H1 (cell line): ENCODE measurements at regions not wholly inside any gene's neighbourhood (a gene's known extent, or its start where the extent isn't known, plus 50 kb on each side); places are given as distances from the start of the nearest gene placed in this dataset.

Experiments
- CTCF ChIA-PET: fragments of 300-600 bp; sonication (Branson Sonifier 250); formaldehyde crosslinking; loops from one replicate; lab custom pipeline; 2021; ENCODE audit not compliant: partially characterized antibody; lab: Charles Lee
- POLR2A ChIA-PET: fragments of 300-600 bp; sonication (Branson Sonifier 250); formaldehyde crosslinking; loops from one replicate; lab custom pipeline; 2021; ENCODE audit warnings: inconsistent platforms; ENCODE audit not compliant: partially characterized antibody; lab: Charles Lee
- DNase-seq, 2 experiments: peaks; one replicate each; pipeline versions ENCODE4 v3.0.0 to v3.0.0-alpha.2; 2010 to 2022; ENCODE audit warnings: low spot score in 2 of 2, low read depth in 1 of 2, mixed read lengths in 1 of 2
- FAIRE-seq: peaks from 2 replicates; lab custom pipeline; 2011; peaks lifted over from hg19 to GRCh38; lab: Jason Lieb, UNC
- H2AFZ ChIP-seq: 2 replicates; pipeline ENCODE4 v1.8.1; 2012; ENCODE audit warnings: low read length, inconsistent platforms
- H2AK5ac ChIP-seq: 2 replicates; pipeline ENCODE4 v1.6.1; 2013; ENCODE audit warnings: low read depth, low read length
- H2BK120ac ChIP-seq: replicated peaks from 2 replicates; pipeline ENCODE3; 2013; ENCODE audit warnings: low read depth, low read length, inconsistent platforms
- H2BK12ac ChIP-seq: 2 replicates; pipeline ENCODE4 v1.6.1; 2013; ENCODE audit warnings: low read depth, low read length
- H2BK15ac ChIP-seq: 2 replicates; pipeline ENCODE4 v1.6.1; 2013; ENCODE audit warnings: low read length
- H2BK20ac ChIP-seq: 2 replicates; pipeline ENCODE4 v1.6.1; 2013; ENCODE audit warnings: low read length
- H2BK5ac ChIP-seq: 2 replicates; pipeline ENCODE4 v1.6.1; 2013; ENCODE audit warnings: low read depth, low read length
- H3K14ac ChIP-seq: 2 replicates; pipeline ENCODE4 v1.6.1; 2013; ENCODE audit warnings: inconsistent platforms; ENCODE audit not compliant: insufficient read length
- H3K18ac ChIP-seq: 2 replicates; pipeline ENCODE4 v1.6.1; 2013; ENCODE audit warnings: low read length; ENCODE audit errors: extremely low read depth
- H3K23ac ChIP-seq: 2 replicates; pipeline ENCODE4 v1.6.1; 2013; ENCODE audit warnings: inconsistent platforms; ENCODE audit not compliant: insufficient read length
- H3K23me2 ChIP-seq: 2 replicates; pipeline ENCODE4 v1.6.1; 2013; ENCODE audit warnings: low read depth, low read length
- H3K27ac ChIP-seq: 2 replicates; pipeline ENCODE4 v1.6.1; 2011; ENCODE audit warnings: low read depth, low read length, inconsistent platforms
- H3K27me3 ChIP-seq, 4 experiments: replicated peaks in 1 of 4; 1 replicate in 1 of 4; 2 replicates in 3 of 4; pipeline versions ENCODE4 v1.6.1 to v1.8.1; 2011 to 2013; ENCODE audit warnings: low read length in 3 of 4, mild to moderate bottlenecking in 3 of 4, inconsistent platforms in 2 of 4, mixed read lengths in 2 of 4, moderate library complexity in 1 of 4; ENCODE audit not compliant: control insufficient read depth in 3 of 4, insufficient read depth in 3 of 4; ENCODE audit errors: extremely low read depth in 1 of 4
- H3K36me3 ChIP-seq, 4 experiments: 2 replicates each; pipeline versions ENCODE4 v1.6.1 to v1.8.1; 2011 to 2013; ENCODE audit warnings: mild to moderate bottlenecking in 4 of 4, low read length in 3 of 4, moderate library complexity in 2 of 4, control low read depth in 1 of 4, inconsistent platforms in 1 of 4; ENCODE audit not compliant: insufficient read depth in 4 of 4, control insufficient read depth in 2 of 4
- H3K4ac ChIP-seq: replicated peaks from 2 replicates; pipeline ENCODE3; 2013; ENCODE audit warnings: low read length, low read depth, mixed read lengths, inconsistent platforms; ENCODE audit not compliant: insufficient read length
- H3K4me1 ChIP-seq, 4 experiments: replicated peaks in 1 of 4; 1 replicate in 1 of 4; 2 replicates in 3 of 4; pipeline versions ENCODE4 v1.6.1 to v1.8.1; 2011 to 2013; ENCODE audit warnings: low read length in 3 of 4, inconsistent platforms in 2 of 4, mixed read lengths in 1 of 4; ENCODE audit not compliant: insufficient read depth in 4 of 4, control insufficient read depth in 3 of 4
- H3K4me2 ChIP-seq, 2 experiments: 2 replicates each; pipeline versions ENCODE4 v1.6.1 to v1.8.1; 2011 to 2013; ENCODE audit warnings: low read depth in 2 of 2, low read length in 2 of 2, control low read depth in 1 of 2, inconsistent platforms in 1 of 2, mild to moderate bottlenecking in 1 of 2; ENCODE audit not compliant: insufficient read depth in 1 of 2
- H3K4me3 ChIP-seq, 4 experiments: fragments of 200-600, 300-600 bp in 1 of 4; sonication (generic), shearing (Covaris generic), sonication (Bioruptor Twin) in 1 of 4; 2 replicates each; pipeline versions ENCODE4 v1.5.1 to v1.8.1; 2011 to 2016; ENCODE audit warnings: low read length in 4 of 4, low read depth in 3 of 4, control low read depth in 2 of 4, inconsistent platforms in 2 of 4, mild to moderate bottlenecking in 2 of 4, mixed read lengths in 1 of 4, moderate library complexity in 1 of 4; ENCODE audit not compliant: insufficient read depth in 2 of 4; ENCODE audit errors: extremely low read depth in 1 of 4
- H3K56ac ChIP-seq: replicated peaks from 2 replicates; pipeline ENCODE3; 2013; ENCODE audit warnings: low read depth, mild to moderate bottlenecking, mixed read lengths, low read length, inconsistent platforms; ENCODE audit not compliant: insufficient read length
- H3K79me1 ChIP-seq: 2 replicates; pipeline ENCODE4 v1.6.1; 2013; ENCODE audit warnings: low read depth, low read length, control low read depth
- H3K79me2 ChIP-seq, 2 experiments: 2 replicates each; pipeline versions ENCODE4 v1.6.1 to v1.8.1; 2012 to 2013; ENCODE audit warnings: low read length in 2 of 2, mild to moderate bottlenecking in 2 of 2, inconsistent platforms in 1 of 2; ENCODE audit not compliant: insufficient read depth in 2 of 2, control insufficient read depth in 1 of 2
- H3K9ac ChIP-seq, 4 experiments: replicated peaks in 1 of 4; 1 replicate in 1 of 4; 2 replicates in 3 of 4; pipeline versions ENCODE4 v1.6.1 to v1.8.1; 2011 to 2013; ENCODE audit warnings: low read depth in 3 of 4, low read length in 3 of 4, control low read depth in 2 of 4, mild to moderate bottlenecking in 2 of 4, moderate library complexity in 2 of 4, inconsistent platforms in 1 of 4; ENCODE audit errors: extremely low read depth in 1 of 4
- H3K9me3 ChIP-seq, 2 experiments: 2 replicates each; pipeline versions ENCODE4 v1.6.1 to v1.8.1; 2012 to 2013; ENCODE audit warnings: mild to moderate bottlenecking in 2 of 2, moderate library complexity in 2 of 2, control low read depth in 1 of 2, inconsistent platforms in 1 of 2, low read depth in 1 of 2, low read length in 1 of 2, mixed read lengths in 1 of 2; ENCODE audit not compliant: insufficient read depth in 2 of 2
- H4K20me1 ChIP-seq, 2 experiments: replicated peaks in 1 of 2; 2 replicates each; pipeline versions ENCODE3 to v1.8.1; 2011 to 2013; ENCODE audit warnings: inconsistent platforms in 2 of 2, low read length in 2 of 2, mild to moderate bottlenecking in 1 of 2; ENCODE audit not compliant: insufficient read depth in 2 of 2, control insufficient read depth in 1 of 2
- H4K5ac ChIP-seq: 2 replicates; pipeline ENCODE4 v1.6.1; 2013; ENCODE audit warnings: low read length, low read depth, mixed read lengths, inconsistent platforms; ENCODE audit not compliant: insufficient read length
- H4K8ac ChIP-seq: 2 replicates; pipeline ENCODE4 v1.8.0; 2013; ENCODE audit warnings: mild to moderate bottlenecking, moderate library complexity, low read length, inconsistent platforms; ENCODE audit not compliant: insufficient read depth; ENCODE audit errors: extremely low read depth
- H4K91ac ChIP-seq: replicated peaks from 2 replicates; pipeline ENCODE3; 2013; ENCODE audit warnings: low read length, mixed read lengths, inconsistent platforms; ENCODE audit not compliant: insufficient read length
- ASH2L ChIP-seq: fragments of 200-600, 300-600 bp; sonication (generic); IDR thresholded peaks from one replicate; pipeline ENCODE4 v1.7.1; 2017; ENCODE audit warnings: low read length
- BCL11A ChIP-seq, 2 experiments: IDR thresholded peaks; one replicate each; pipeline ENCODE4 v1.6.1; 2011; ENCODE audit warnings: low read depth in 2 of 2, low read length in 2 of 2, mild to moderate bottlenecking in 2 of 2
- HDAC6 ChIP-seq: IDR thresholded peaks from one replicate; pipeline ENCODE4 v1.7.1; 2012; ENCODE audit warnings: low read depth, mild to moderate bottlenecking, inconsistent platforms, low read length, moderate library complexity
- JUN ChIP-seq: IDR thresholded peaks from 2 replicates; pipeline ENCODE4 v1.6.1; 2011; ENCODE audit warnings: low read depth, mild to moderate bottlenecking, improper control_type of control experiment, low read length
- PHF8 ChIP-seq: fragments of 200-600 bp; sonication (generic); conservative IDR thresholded peaks from 2 replicates; pipeline ENCODE4 v1.7.1; 2012; ENCODE audit warnings: low read depth, mild to moderate bottlenecking, inconsistent platforms, low read length, moderate library complexity
- RFX5 ChIP-seq: IDR thresholded peaks from 2 replicates; pipeline ENCODE4 v1.6.1; 2011; ENCODE audit warnings: low read depth, low read length, improper control_type of control experiment, borderline replicate concordance
- RNF2 ChIP-seq: fragments of 200-900, 300-1000 bp; sonication (generic); IDR thresholded peaks from 2 replicates; pipeline ENCODE4 v1.7.1; 2016; ENCODE audit warnings: borderline replicate concordance, low read depth, mild to moderate bottlenecking, antibody characterized with exemption, low read length; ENCODE audit not compliant: poor library complexity, severe bottlenecking; ENCODE audit errors: missing control alignments
- RXRA ChIP-seq: IDR thresholded peaks from 2 replicates; pipeline ENCODE4 v1.6.1; 2011; ENCODE audit warnings: low read depth, mild to moderate bottlenecking, low read length, moderate library complexity; ENCODE audit not compliant: insufficient read depth
- SP1 ChIP-seq: IDR thresholded peaks from 2 replicates; pipeline ENCODE4 v1.6.1; 2011; ENCODE audit warnings: low read depth, low read length
- TBP ChIP-seq: IDR thresholded peaks from 2 replicates; pipeline ENCODE4 v1.6.1; 2011; ENCODE audit warnings: low read depth, low read length, improper control_type of control experiment
- USF2 ChIP-seq: IDR thresholded peaks from 2 replicates; pipeline ENCODE4 v1.6.1; 2011; ENCODE audit warnings: low read length, improper control_type of control experiment
- WGBS, 2 experiments: shearing (Covaris generic) in 1 of 2; methylation state at CpG; one replicate each; pipeline versions ENCODE4 v1.1.6 to v1.1.7; 2013 to 2015; ENCODE audit warnings: low lambda C conversion rate in 2 of 2, mixed read lengths in 2 of 2, inconsistent platforms in 1 of 2, low coverage in 1 of 2, missing lambda C conversion rate in 1 of 2; ENCODE audit not compliant: insufficient replicate concordance in 2 of 2, insufficient coverage in 1 of 2, insufficient read length in 1 of 2; ENCODE audit errors: extremely low coverage in 1 of 2, missing lambda C conversion rate in 1 of 2; 5-methylcytosine and 5-hydroxymethylcytosine counted together
- TF ChIP-seq, protein P1 (sequence below): IDR thresholded peaks from 2 replicates; pipeline ENCODE4 v1.6.1; 2011; ENCODE audit warnings: low read depth, mild to moderate bottlenecking, low read length; ENCODE audit not compliant: insufficient read depth

DNA sequence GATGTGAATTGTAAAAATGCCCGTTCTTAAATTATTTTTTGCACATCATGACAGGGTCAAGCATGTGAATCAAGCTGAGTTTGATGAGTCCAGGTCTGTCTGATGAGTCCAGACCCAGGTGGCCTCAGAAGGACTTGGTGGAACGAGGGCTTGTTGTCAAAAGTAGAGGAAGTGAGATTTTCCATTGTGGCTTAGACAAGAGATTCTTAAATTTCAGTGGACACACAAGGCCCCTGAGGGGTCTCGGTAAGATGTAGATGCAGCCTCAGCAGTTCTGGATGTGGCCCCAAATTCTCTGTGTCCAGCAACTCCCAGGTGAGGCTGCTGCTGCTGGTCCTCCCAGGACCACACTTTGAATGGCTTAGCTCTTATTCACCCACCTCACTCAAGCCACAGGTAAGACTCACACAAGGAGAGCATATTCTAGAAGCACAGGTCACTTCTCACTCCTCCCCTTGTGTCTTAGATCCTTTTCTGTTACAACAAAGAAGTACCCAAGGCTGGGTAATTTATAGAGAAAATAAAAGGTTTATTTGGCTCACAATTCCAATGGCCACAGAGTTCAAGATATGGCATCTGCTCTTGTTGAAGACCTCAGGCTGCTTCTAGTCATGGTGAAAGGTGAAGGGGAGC is 98.8 kb downstream of the GGTLC2 start:
- Histone ChIP-seq H2BK120ac (no peak overlapping the region), H3K79me2 (no peaks in the 10 kb centered on the region), H3K4ac (no peak overlapping the region), H3K56ac (no peak overlapping the region), H3K27ac (no peak overlapping the region), H3K14ac (no peak overlapping the region), H4K5ac (no peak overlapping the region), H3K23ac (no peak overlapping the region), H3K9me3 (peaks cover 13 to 41% of the 10 kb centered on the region in 2 experiments; a peak in 3 of 4 replicates), H3K27me3 (peaks cover 6 to 26% (median 20%) of the 10 kb centered on the region in 4 experiments; a peak in 5 of 7 replicates), H3K4me1 (no peaks in the 10 kb centered on the region; a peak in 1 of 7 replicates), H2BK20ac (no peak overlapping the region), H3K18ac (no peak overlapping the region), H2AFZ (no peak overlapping the region), H3K36me3 (no peaks in the 10 kb centered on the region), H4K20me1 (peaks cover 0 to 1% of the 10 kb centered on the region in 2 experiments), H2BK12ac (no peak overlapping the region), H2BK5ac (no peak overlapping the region), H2BK15ac (no peak overlapping the region), H3K9ac (no peak overlapping the region), H4K91ac (no peak overlapping the region), H4K8ac (no peak overlapping the region), H3K4me2 (no peak overlapping the region), H3K4me3 (no peak overlapping the region), H3K23me2 (no peaks in the 10 kb centered on the region), H3K79me1 (no peaks in the 10 kb centered on the region), H2AK5ac (no peak overlapping the region)
- FAIRE-seq (no peak), DNase-seq (no peak)
- WGBS, 2 experiments, result 74% methylated on average over 3 of the region's 3 CpGs; no CpG with 5 or more reads in 1 of the 2 experiments
- ChIA-PET POLR2A (no interaction called here), CTCF (no interaction called here)
- TF ChIP-seq RFX5, result no peak
- no peak for TF ChIP-seq SP1
- TF ChIP-seq ASH2L, result no peak
- TF ChIP-seq RXRA, result no peak
- no peak for TF ChIP-seq PHF8
- no peak for TF ChIP-seq USF2
- no peak for TF ChIP-seq RNF2
- TF ChIP-seq JUN, result no peak
- no peak for TF ChIP-seq TBP
- TF ChIP-seq, protein P1, sequence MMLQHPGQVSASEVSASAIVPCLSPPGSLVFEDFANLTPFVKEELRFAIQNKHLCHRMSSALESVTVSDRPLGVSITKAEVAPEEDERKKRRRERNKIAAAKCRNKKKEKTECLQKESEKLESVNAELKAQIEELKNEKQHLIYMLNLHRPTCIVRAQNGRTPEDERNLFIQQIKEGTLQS, result no peak
- TF ChIP-seq BCL11A (IDR thresholded peaks at IDR 0.05; ENCODE audit: low read depth in 2 of 2, low read length in 2 of 2), result no peak
- no peak for TF ChIP-seq HDAC6
